PC-3 (cell line): ENCODE measurements at regions not wholly inside any gene's neighbourhood (a gene's known extent, or its start where the extent isn't known, plus 50 kb on each side); places are given as distances from the start of the nearest gene placed in this dataset.

Source experiments
- ATAC-seq: fragments of 200-7000 bp; cut with Tn5 transposase; 2 replicates; pipeline ENCODE4 v1.9.1; 2020; ENCODE audit warnings: mild to moderate bottlenecking, moderate library complexity
- BruUV-seq: library from RNA; stranded (reverse); fragments of 400-500 nt; replicated peaks from 2 replicates; lab custom pipeline; 2021; lab: Mats Ljungman, UMichigan
- CTCF ChIA-PET: fragments of 300-600 bp; sonication (Branson Sonifier 250); formaldehyde crosslinking; loops from one replicate; lab custom pipeline; 2022; ENCODE audit warnings: antibody characterized with exemption; lab: Charles Lee
- POLR2A ChIA-PET: fragments of 300-600 bp; sonication (Branson Sonifier 250); formaldehyde crosslinking; loops from one replicate; lab custom pipeline; 2022; ENCODE audit warnings: antibody characterized with exemption; ENCODE audit not compliant: unreplicated experiment; lab: Charles Lee
- DNase-seq: peaks from one replicate; pipeline ENCODE4 v3.0.0-alpha.2; 2015
- H2AFZ ChIP-seq: fragments of 300-600 bp; sonication (generic); 2 replicates; pipeline ENCODE4 v1.6.0; 2016; ENCODE audit warnings: antibody characterized with exemption, low read length
- H3F3A ChIP-seq: fragments of 300-600 bp; sonication (generic); one replicate; pipeline ENCODE4 v1.6.0; 2017; ENCODE audit warnings: antibody characterized with exemption, low read length, control low read depth, mild to moderate bottlenecking; ENCODE audit not compliant: unreplicated experiment
- H3K27ac ChIP-seq: fragments of 300-600 bp; sonication (generic); 2 replicates; pipeline ENCODE4 v1.5.1; 2016; ENCODE audit warnings: mild to moderate bottlenecking, low read length
- H3K27me3 ChIP-seq: fragments of 300-600 bp; sonication (generic); 2 replicates; pipeline ENCODE4 v1.6.1; 2016; ENCODE audit warnings: low read length, mixed read lengths
- H3K36me3 ChIP-seq: fragments of 300-600 bp; sonication (generic); 2 replicates; pipeline ENCODE4 v1.6.1; 2016; ENCODE audit warnings: low read depth, mixed run types, low read length, mixed read lengths
- H3K4me1 ChIP-seq: fragments of 300-600 bp; sonication (generic); 2 replicates; pipeline ENCODE4 v1.5.1; 2016; ENCODE audit warnings: low read length; ENCODE audit not compliant: insufficient read depth
- H3K4me2 ChIP-seq: fragments of 300-600 bp; sonication (generic); 2 replicates; pipeline ENCODE4 v1.6.0; 2016; ENCODE audit warnings: low read length
- H3K4me3 ChIP-seq: fragments of 300-600 bp; sonication (generic); 2 replicates; pipeline ENCODE4 v1.5.1; 2016; ENCODE audit warnings: mild to moderate bottlenecking, low read length, mixed read lengths
- H3K79me2 ChIP-seq: fragments of 300-600 bp; sonication (generic); 2 replicates; pipeline ENCODE4 v1.6.1; 2017; ENCODE audit warnings: low read length, mixed read lengths
- H3K9ac ChIP-seq: fragments of 300-600 bp; sonication (generic); 2 replicates; pipeline ENCODE4 v1.6.0; 2016; ENCODE audit warnings: mild to moderate bottlenecking, low read length
- H3K9me2 ChIP-seq: fragments of 300-600 bp; sonication (generic); replicated peaks from 2 replicates; pipeline ENCODE4 v1.6.1; 2016; ENCODE audit warnings: mixed run types, low read length, mixed read lengths
- H3K9me3 ChIP-seq: fragments of 300-600 bp; sonication (generic); 2 replicates; pipeline ENCODE4 v1.6.1; 2016; ENCODE audit warnings: low read length, mixed read lengths
- H4K20me1 ChIP-seq: fragments of 300-600 bp; sonication (generic); 2 replicates; pipeline ENCODE4 v1.6.1; 2016; ENCODE audit warnings: low read length, mixed read lengths
- CTCF ChIP-seq: fragments of 300-600 bp; sonication (generic); conservative IDR thresholded peaks from 2 replicates; pipeline ENCODE4 v1.5.1; 2017; ENCODE audit warnings: antibody characterized with exemption, low read depth, mild to moderate bottlenecking, low read length
- EZH2 ChIP-seq: fragments of 300-600 bp; sonication (generic); IDR thresholded peaks from one replicate; pipeline ENCODE4 v1.6.1; 2017; ENCODE audit warnings: antibody characterized with exemption, mild to moderate bottlenecking, low read length; ENCODE audit not compliant: unreplicated experiment
- EZH2phosphoT487 ChIP-seq: fragments of 300-600 bp; sonication (generic); IDR thresholded peaks from 2 replicates; pipeline ENCODE4 v1.6.1; 2018; ENCODE audit warnings: mild to moderate bottlenecking, antibody characterized with exemption, low read length, borderline replicate concordance
- intact Hi-C: fragments of 100-400 bp; cut with micrococcal nuclease; formaldehyde crosslinking; loops from 2 replicates; pipeline ENCODE4 v1.9.0; 2023

DNA sequence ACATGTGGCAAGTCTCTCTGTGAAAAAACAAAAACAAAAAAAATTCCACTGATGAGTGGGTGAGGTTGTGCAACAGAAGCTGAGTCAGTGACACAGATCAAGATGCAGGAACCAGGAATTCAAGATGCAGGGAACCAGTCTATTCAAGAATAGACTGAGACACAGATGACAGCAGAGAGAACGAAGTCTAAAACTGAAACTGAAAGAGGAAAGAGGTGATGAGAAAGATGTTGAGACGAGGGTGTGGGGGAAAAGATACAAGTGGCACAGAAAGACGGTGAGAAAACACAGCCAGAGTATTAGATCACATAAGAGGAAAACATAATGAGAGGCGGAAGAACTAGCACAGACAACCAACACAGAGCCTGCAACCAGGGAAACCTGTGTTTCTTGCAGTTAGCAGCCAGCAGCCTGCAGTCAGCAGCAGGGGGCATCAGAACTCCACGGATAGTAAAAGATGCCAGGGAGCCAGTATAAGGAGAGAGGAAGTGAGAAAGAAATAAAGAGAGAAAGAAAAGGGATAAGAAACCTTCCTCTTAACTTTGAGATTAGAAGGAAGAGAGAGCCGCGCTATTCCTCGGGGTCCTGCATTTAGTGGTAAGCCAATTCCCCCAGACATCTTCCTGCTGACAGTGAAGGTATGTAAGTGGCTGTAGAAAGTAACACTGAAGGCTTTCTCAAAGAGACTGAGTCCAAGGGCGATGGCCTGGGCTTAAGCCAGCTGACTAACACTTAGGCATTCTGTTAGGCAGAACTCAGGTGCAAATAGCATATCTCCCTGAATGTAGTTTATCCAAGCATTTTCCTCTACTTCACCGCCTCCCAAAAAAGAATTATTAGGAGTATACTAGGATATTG lies 79.0 kb downstream of the TLR4 start:
- H3F3A ChIP-seq = no peaks in the 10 kb centered on the region
- CTCF ChIA-PET = no interaction called here
- POLR2A ChIA-PET = no interaction called here
- no TSS peak for BruUV-seq
- no peaks in the 10 kb centered on the region; the same call in 1 of the 2 replicates for H3K36me3 ChIP-seq
- H3K27me3 ChIP-seq = no peaks in the 10 kb centered on the region
- no peak overlapping the region for H3K4me3 ChIP-seq
- H3K9me2 ChIP-seq = no peaks in the 10 kb centered on the region
- H3K4me1 ChIP-seq = no peaks in the 10 kb centered on the region
- H4K20me1 ChIP-seq = no peaks in the 10 kb centered on the region
- H3K9me3 ChIP-seq = no peaks in the 10 kb centered on the region
- peak; percentile 48; the same call in 1 of the 2 replicates for TF ChIP-seq CTCF
- TF ChIP-seq EZH2 = no peak
- no peak for TF ChIP-seq EZH2phosphoT487
- DNase-seq (peak; percentile 17), ATAC-seq (no peak)
- intact Hi-C loops = no loop called here
- H3K27ac ChIP-seq = no peak overlapping the region
- no peak overlapping the region for H2AFZ ChIP-seq
- no peak overlapping the region for H3K9ac ChIP-seq
- H3K4me2 ChIP-seq = no peak overlapping the region
- H3K79me2 ChIP-seq = no peaks in the 10 kb centered on the region

- H3K36me3 ChIP-seq = no peaks in the 10 kb centered on the region; the same call in 1 of the 2 replicates
- CTCF ChIA-PET = no interaction called here
- no peak overlapping the region for H3K9ac ChIP-seq
- H4K20me1 ChIP-seq = no peaks in the 10 kb centered on the region
- no peak for DNase-seq
- ATAC-seq = no peak
- POLR2A ChIA-PET = no interaction called here
- BruUV-seq = no TSS peak
- H3K27ac ChIP-seq = no peak overlapping the region
- H2AFZ ChIP-seq = no peak overlapping the region
- no peak overlapping the region for H3K4me2 ChIP-seq
- no peaks in the 10 kb centered on the region for H3K4me1 ChIP-seq
- no peaks in the 10 kb centered on the region for H3K79me2 ChIP-seq
- H3K9me3 ChIP-seq = no peaks in the 10 kb centered on the region
- intact Hi-C loops = no loop called here
- H3F3A ChIP-seq = no peaks in the 10 kb centered on the region
- no peaks in the 10 kb centered on the region for H3K27me3 ChIP-seq
- no peaks in the 10 kb centered on the region for H3K9me2 ChIP-seq
- no peak for TF ChIP-seq CTCF
- no peak for TF ChIP-seq EZH2
- TF ChIP-seq EZH2phosphoT487 = no peak
- H3K4me3 ChIP-seq = no peak overlapping the region
Observed at GRCh38 chr9:117783828-117784227, 79.6 kb downstream of the TLR4 start.

GRCh38 chr9:117784996-117785395 lies 80.8 kb downstream of the TLR4 start:
- no peaks in the 10 kb centered on the region for H3K9me2 ChIP-seq
- H3K27me3 ChIP-seq = no peaks in the 10 kb centered on the region
- ATAC-seq = no peak
- no peaks in the 10 kb centered on the region for H4K20me1 ChIP-seq
- H2AFZ ChIP-seq = no peak overlapping the region
- CTCF ChIA-PET = no interaction called here
- intact Hi-C loops = no loop called here
- no peak overlapping the region for H3K4me2 ChIP-seq
- H3K9me3 ChIP-seq = no peaks in the 10 kb centered on the region
- TF ChIP-seq EZH2phosphoT487 = no peak
- TF ChIP-seq CTCF = no peak
- no peak for TF ChIP-seq EZH2
- H3F3A ChIP-seq = no peaks in the 10 kb centered on the region
- no peaks in the 10 kb centered on the region for H3K4me1 ChIP-seq
- no peaks in the 10 kb centered on the region for H3K79me2 ChIP-seq
- no peak overlapping the region for H3K4me3 ChIP-seq
- no TSS peak for BruUV-seq
- DNase-seq = no peak
- no peak overlapping the region for H3K27ac ChIP-seq
- H3K36me3 ChIP-seq = no peaks in the 10 kb centered on the region; the same call in 1 of the 2 replicates
- H3K9ac ChIP-seq = no peak overlapping the region
- POLR2A ChIA-PET = no interaction called here
